ENCODE measurements at regions not wholly inside any gene's neighbourhood (a gene's known extent, or its start where the extent isn't known, plus 50 kb on each side); places are given as distances from the start of the nearest gene placed in this dataset.

- Histone ChIP-seq H3K4me1 (ENCODE audit: insufficient read depth, low read length, severe bottlenecking) (no peaks in the 10 kb centered on the region), H3K9me2 (ENCODE audit: low read depth, low read length) (no peaks in the 10 kb centered on the region), H3K79me2 (ENCODE audit: insufficient read depth, low read length) (no peaks in the 10 kb centered on the region), H3K4me3 (ENCODE audit: low read depth, low read length, poor library complexity, severe bottlenecking) (no peak overlapping the region), H3K27me3 (ENCODE audit: insufficient read depth, low read length) (no peaks in the 10 kb centered on the region), H3K4me2 (ENCODE audit: low read length) (no peak overlapping the region), H3K9ac (ENCODE audit: low read length) (no peak overlapping the region), H3F3A (ENCODE audit: insufficient read depth, low read length) (no peaks in the 10 kb centered on the region), H3K9me3 (ENCODE audit: low read length) (no peaks in the 10 kb centered on the region), H3K36me3 (ENCODE audit: insufficient read depth, low read length) (no peaks in the 10 kb centered on the region), H3K27ac (ENCODE audit: low read depth, low read length, poor library complexity, severe bottlenecking) (no peak overlapping the region), H4K20me1 (ENCODE audit: insufficient read depth, low read length) (no peaks in the 10 kb centered on the region), H2AFZ (ENCODE audit: low read length) (no peak overlapping the region)
- TF ChIP-seq, protein P1, sequence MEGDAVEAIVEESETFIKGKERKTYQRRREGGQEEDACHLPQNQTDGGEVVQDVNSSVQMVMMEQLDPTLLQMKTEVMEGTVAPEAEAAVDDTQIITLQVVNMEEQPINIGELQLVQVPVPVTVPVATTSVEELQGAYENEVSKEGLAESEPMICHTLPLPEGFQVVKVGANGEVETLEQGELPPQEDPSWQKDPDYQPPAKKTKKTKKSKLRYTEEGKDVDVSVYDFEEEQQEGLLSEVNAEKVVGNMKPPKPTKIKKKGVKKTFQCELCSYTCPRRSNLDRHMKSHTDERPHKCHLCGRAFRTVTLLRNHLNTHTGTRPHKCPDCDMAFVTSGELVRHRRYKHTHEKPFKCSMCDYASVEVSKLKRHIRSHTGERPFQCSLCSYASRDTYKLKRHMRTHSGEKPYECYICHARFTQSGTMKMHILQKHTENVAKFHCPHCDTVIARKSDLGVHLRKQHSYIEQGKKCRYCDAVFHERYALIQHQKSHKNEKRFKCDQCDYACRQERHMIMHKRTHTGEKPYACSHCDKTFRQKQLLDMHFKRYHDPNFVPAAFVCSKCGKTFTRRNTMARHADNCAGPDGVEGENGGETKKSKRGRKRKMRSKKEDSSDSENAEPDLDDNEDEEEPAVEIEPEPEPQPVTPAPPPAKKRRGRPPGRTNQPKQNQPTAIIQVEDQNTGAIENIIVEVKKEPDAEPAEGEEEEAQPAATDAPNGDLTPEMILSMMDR (IDR thresholded peaks at IDR 0.05; ENCODE audit: low read length) = no peak
- no peak for TF ChIP-seq EZH2 (IDR thresholded peaks at IDR 0.05; ENCODE audit: borderline replicate concordance, low read length)
Measured at GRCh38 chr6:81552644-81553043, 199.8 kb downstream of the TENT5A start.

GRCh38 chr6:81547149-81547548 lies 205.3 kb downstream of the TENT5A start:
- no peak overlapping the region for H3K4me2 ChIP-seq (ENCODE audit: low read length)
- TF ChIP-seq EZH2 (IDR thresholded peaks at IDR 0.05; ENCODE audit: borderline replicate concordance, low read length) = no peak
- TF ChIP-seq, protein P1 (IDR thresholded peaks at IDR 0.05; ENCODE audit: low read length) = no peak
- no peaks in the 10 kb centered on the region for H3K9me2 ChIP-seq (ENCODE audit: low read depth, low read length)
- no peaks in the 10 kb centered on the region for H3K79me2 ChIP-seq (ENCODE audit: insufficient read depth, low read length)
- H3K4me1 ChIP-seq (ENCODE audit: insufficient read depth, low read length, severe bottlenecking) = no peaks in the 10 kb centered on the region
- no peak overlapping the region for H2AFZ ChIP-seq (ENCODE audit: low read length)
- H4K20me1 ChIP-seq (ENCODE audit: insufficient read depth, low read length) = no peaks in the 10 kb centered on the region
- H3K4me3 ChIP-seq (ENCODE audit: low read depth, low read length, poor library complexity, severe bottlenecking) = no peak overlapping the region
- no peak overlapping the region for H3K27ac ChIP-seq (ENCODE audit: low read depth, low read length, poor library complexity, severe bottlenecking)
- no peaks in the 10 kb centered on the region for H3K36me3 ChIP-seq (ENCODE audit: insufficient read depth, low read length)
- H3K9ac ChIP-seq (ENCODE audit: low read length) = no peak overlapping the region
- H3K9me3 ChIP-seq (ENCODE audit: low read length) = no peaks in the 10 kb centered on the region
- H3F3A ChIP-seq (ENCODE audit: insufficient read depth, low read length) = no peaks in the 10 kb centered on the region
- no peaks in the 10 kb centered on the region for H3K27me3 ChIP-seq (ENCODE audit: insufficient read depth, low read length)

DNA sequence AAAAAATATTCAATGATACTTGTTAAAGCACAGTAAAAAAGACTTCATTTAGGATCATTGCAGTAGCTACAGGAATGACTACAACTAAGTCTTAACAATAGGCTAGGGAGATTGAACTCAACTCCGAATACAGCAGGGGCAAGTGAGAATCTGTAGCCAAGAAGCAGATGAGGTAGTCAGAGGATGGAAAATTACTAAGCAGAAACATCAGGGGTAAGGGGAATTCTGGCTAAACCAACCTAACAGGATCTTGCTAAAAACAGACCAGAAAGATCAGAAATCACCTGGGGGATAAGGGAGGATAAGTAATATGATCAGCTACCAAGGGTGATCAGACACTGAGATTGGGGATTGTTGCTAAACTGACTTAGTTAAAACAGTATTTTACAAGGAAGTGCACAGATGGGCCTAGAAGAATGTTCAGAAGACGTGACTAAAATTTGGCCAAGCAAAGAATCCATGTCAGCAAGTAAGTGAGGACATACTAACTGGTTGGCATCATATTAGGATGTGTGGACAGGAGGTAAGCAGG lies 217.5 kb downstream of the TENT5A start:
- Histone ChIP-seq H3K9me3 (ENCODE audit: low read length) (no peaks in the 10 kb centered on the region), H3K4me2 (ENCODE audit: low read length) (no peak overlapping the region), H3K27me3 (ENCODE audit: insufficient read depth, low read length) (no peaks in the 10 kb centered on the region), H3K27ac (ENCODE audit: low read depth, low read length, poor library complexity, severe bottlenecking) (no peak overlapping the region), H3K9ac (ENCODE audit: low read length) (no peak overlapping the region), H4K20me1 (ENCODE audit: insufficient read depth, low read length) (no peaks in the 10 kb centered on the region), H3K9me2 (ENCODE audit: low read depth, low read length) (no peaks in the 10 kb centered on the region), H3K36me3 (ENCODE audit: insufficient read depth, low read length) (no peaks in the 10 kb centered on the region), H2AFZ (ENCODE audit: low read length) (no peak overlapping the region), H3K4me1 (ENCODE audit: insufficient read depth, low read length, severe bottlenecking) (no peaks in the 10 kb centered on the region), H3K4me3 (ENCODE audit: low read depth, low read length, poor library complexity, severe bottlenecking) (no peak overlapping the region), H3F3A (ENCODE audit: insufficient read depth, low read length) (no peaks in the 10 kb centered on the region), H3K79me2 (ENCODE audit: insufficient read depth, low read length) (no peaks in the 10 kb centered on the region)
- TF ChIP-seq, protein P1 (IDR thresholded peaks at IDR 0.05; ENCODE audit: low read length) = no peak
- no peak for TF ChIP-seq EZH2 (IDR thresholded peaks at IDR 0.05; ENCODE audit: borderline replicate concordance, low read length)

All from OCI-LY1 (cell line).